ENCODE measurements at regions not wholly inside any gene's neighbourhood (a gene's known extent, or its start where the extent isn't known, plus 50 kb on each side); places are given as distances from the start of the nearest gene placed in this dataset.
A peak's percentile ranks its signal among the peaks of the same experiment; 100 is the strongest.

DNA sequence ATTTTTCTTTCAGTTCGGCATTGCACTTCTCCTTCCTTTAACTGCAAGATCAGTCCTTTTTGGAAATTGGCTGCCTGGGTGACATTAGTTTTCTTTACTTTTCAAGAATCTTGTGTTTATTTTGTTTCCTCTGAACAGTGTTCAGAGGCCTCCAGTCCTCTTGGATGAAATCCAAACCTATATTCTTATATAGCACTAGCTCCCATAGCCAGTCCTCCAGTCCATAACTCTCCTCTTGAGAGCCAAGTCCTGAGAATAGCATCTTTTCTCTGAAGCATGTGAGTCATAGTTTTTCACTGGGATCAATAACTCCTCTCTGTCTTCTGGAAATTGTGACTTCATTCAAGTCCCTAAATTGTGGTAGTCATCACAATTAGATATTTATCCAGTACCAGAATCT, 357.5 kb downstream of the RAPGEF2 start:
- peak overlapping the region; percentile 13; the same call in 1 of the 2 replicates for H3K4me3 ChIP-seq (ENCODE audit: low read depth, low read length)
- TF ChIP-seq, protein P1, sequence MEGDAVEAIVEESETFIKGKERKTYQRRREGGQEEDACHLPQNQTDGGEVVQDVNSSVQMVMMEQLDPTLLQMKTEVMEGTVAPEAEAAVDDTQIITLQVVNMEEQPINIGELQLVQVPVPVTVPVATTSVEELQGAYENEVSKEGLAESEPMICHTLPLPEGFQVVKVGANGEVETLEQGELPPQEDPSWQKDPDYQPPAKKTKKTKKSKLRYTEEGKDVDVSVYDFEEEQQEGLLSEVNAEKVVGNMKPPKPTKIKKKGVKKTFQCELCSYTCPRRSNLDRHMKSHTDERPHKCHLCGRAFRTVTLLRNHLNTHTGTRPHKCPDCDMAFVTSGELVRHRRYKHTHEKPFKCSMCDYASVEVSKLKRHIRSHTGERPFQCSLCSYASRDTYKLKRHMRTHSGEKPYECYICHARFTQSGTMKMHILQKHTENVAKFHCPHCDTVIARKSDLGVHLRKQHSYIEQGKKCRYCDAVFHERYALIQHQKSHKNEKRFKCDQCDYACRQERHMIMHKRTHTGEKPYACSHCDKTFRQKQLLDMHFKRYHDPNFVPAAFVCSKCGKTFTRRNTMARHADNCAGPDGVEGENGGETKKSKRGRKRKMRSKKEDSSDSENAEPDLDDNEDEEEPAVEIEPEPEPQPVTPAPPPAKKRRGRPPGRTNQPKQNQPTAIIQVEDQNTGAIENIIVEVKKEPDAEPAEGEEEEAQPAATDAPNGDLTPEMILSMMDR (IDR thresholded peaks at IDR 0.05; ENCODE audit: low read depth, low read length) = no peak

DNA sequence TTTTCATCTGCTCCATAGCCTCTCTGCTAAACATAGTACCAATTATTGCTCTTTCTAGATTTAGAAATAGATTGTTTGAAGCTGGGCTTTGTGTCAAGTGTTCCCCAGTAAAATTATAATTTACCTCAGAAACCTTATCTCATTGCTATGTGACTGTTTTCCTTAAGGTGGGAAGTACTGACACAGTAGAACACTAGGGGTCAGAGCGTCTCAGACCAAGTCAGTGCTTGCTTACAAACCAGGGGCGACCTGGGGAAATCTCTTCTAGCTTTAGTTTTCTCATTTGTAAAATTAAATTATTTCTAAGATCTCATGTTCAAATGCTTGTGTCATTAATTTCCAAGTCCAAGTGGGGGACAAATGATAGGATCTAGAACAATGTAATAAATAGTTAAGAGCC, 360.4 kb downstream of the RAPGEF2 start:
- TF ChIP-seq, protein P1 (IDR thresholded peaks at IDR 0.05; ENCODE audit: low read depth, low read length) = no peak
- H3K4me3 ChIP-seq (ENCODE audit: low read depth, low read length) = no peak overlapping the region

DNA sequence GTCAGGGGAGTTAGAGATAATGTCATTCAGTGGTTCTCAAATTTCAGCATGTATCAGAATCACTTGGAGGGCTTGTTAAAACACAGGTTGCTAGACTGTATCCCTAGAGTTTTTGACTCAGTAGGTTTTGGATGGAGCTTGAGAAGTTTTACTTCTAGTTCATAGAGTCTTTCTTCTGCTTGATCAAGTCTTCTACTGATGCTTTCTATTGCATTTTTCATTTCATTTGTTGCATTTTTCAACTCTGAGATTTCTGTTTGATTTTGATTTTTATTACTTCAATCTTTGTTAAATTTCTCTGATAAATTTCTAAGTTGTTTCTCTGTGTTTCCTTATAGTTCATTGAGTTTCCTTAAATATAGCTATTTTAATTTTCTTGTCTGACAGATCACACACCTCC, 361.4 kb downstream of the RAPGEF2 start:
- TF ChIP-seq, protein P1 (IDR thresholded peaks at IDR 0.05; ENCODE audit: low read depth, low read length) = no peak
- no peak overlapping the region for H3K4me3 ChIP-seq (ENCODE audit: low read depth, low read length)

DNA sequence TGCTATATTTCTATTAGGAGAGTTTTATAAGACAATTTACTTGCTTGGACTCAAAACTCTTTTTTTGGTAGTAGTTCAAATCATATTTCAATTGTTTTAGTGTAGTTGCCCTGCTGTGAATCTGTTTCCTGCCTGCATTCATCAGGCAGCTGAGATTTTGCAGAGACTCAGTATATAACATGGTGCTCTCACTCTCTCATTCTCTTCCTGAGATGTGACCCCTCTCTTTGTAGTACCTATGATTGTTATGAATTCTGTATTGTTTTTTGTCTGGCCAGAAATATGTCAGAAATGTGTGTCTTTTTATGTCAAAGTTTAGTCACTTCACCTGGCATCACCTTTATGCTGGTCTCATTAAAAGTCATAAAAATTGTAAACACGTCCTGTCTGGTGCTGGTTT, 374.0 kb downstream of the RAPGEF2 start:
- TF ChIP-seq, protein P1 (IDR thresholded peaks at IDR 0.05; ENCODE audit: low read depth, low read length) = no peak
- no peak overlapping the region for H3K4me3 ChIP-seq (ENCODE audit: low read depth, low read length)

DNA sequence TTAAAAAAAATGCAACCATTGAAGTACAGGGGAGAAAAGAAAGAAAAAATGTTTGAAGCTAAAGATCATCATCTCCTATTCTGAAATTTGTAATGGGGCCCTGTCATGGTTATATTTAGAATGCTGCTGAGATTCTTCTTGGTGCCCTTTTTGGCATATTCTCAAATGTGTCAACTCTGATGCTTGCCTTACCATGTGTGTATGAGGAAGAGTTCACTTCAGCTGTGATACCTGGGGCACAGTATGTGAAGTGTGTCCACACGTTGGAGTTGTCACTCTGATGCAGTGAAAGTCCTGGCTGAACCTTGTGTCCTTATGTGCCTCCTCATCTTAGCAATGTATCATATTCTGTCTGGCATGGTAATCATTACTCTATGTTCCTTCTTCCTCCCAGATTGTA, 377.9 kb downstream of the RAPGEF2 start:
- TF ChIP-seq, protein P1 (IDR thresholded peaks at IDR 0.05; ENCODE audit: low read depth, low read length) = no peak
- H3K4me3 ChIP-seq (ENCODE audit: low read depth, low read length) = no peak overlapping the region

DNA sequence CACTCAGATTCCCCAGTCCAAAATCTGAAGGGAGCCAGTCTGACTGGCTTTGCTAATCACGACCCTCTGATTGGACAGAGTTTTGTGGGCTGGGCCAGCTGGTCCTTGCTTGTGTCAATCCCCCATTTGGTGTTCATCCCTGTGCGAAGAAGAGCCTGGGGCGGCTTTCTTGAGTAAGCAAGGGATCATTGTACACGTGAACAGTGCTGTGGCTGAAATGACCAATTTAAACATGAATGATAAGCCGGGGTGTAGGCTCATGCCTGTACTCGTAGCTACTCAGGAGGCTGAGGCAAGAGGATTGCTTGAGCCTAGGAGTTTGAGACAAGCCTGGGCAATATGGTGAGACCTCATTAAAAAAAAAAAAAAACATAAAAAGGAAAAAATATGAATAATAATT, 379.1 kb downstream of the RAPGEF2 start:
- H3K4me3 ChIP-seq (ENCODE audit: low read depth, low read length) = no peak overlapping the region
- TF ChIP-seq, protein P1 (IDR thresholded peaks at IDR 0.05; ENCODE audit: low read depth, low read length) = no peak

DNA sequence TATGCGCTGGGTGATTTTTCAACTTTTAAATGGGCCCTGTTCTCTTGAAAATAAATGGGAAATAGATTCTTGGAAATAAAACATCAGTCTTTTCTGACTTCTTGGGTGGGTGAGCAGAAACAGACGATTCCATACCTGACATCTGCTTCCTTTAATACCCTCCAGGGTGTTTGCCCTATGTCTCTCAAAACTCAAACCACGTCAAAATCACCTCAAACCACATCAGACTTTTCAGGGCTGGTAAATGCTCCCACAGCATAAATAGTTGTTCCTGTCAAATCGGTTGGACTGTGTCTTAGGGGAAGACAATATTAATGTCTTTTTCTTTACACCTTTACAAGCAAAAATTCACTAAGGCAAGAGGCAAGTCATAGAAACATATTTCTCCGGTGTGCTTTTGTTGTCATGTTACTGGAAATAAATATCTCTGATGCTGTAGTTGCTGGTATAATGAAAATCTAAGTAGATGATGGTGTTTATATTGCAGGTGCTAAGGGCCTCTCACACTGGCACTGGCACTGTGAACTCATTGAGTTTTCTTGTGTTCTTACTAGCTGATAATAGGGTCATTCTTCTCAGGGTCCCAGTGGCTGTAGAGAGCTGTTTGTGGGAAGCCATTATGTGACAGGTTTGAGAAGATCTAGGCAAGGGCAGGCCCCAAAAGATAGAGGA, 380.4 kb downstream of the RAPGEF2 start:
- TF ChIP-seq, protein P1 (IDR thresholded peaks at IDR 0.05; ENCODE audit: low read depth, low read length) = no peak
- H3K4me3 ChIP-seq (ENCODE audit: low read depth, low read length) = no peak overlapping the region
